Adrenal gland (tissue), 5 donors: ENCODE measurements at regions not wholly inside any gene's neighbourhood (a gene's known extent, or its start where the extent isn't known, plus 50 kb on each side); places are given as distances from the start of the nearest gene placed in this dataset.

ENCODE experiments used
- POLR2A ChIP-seq, 2 donors: fragments of 450-650 bp; IDR thresholded peaks; one replicate each; pipeline ENCODE4 v1.6.1; 2017; ENCODE audit warnings: antibody characterized with exemption in 2 of 2, mild to moderate bottlenecking in 2 of 2, moderate library complexity in 1 of 2
- TF ChIP-seq, protein P1 (sequence below), 6 experiments: fragments of 450-650 bp in 4 of 6; fragments of 200-600 bp in 2 of 6; sonication (generic) in 1 of 6; IDR thresholded peaks; 1 replicate in 5 of 6; 2 replicates in 1 of 6; pipeline versions ENCODE4 v1.5.1 to v1.8.0; 2016 to 2021; ENCODE audit warnings: antibody characterized with exemption in 6 of 6, mild to moderate bottlenecking in 2 of 6, moderate library complexity in 1 of 6
- donor health status: DM: no; HTN: no; CAD: no.

DNA sequence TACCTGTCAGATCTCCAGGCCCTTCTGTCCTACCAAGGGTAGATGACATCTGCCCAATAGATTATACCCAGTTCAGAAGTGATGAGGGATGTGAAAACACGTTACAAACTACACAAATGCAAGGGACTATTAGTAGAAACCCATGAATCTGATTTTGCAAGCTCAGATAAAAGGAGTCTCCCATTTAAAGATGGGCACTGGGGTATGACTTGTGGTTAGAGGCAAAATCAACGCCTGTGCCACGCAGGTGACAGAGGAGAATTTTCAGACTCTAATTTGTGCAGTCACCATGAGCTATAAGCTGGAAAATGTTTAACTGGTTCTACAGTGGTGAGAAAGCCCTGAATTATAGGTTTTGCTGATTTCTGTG, 184.4 kb upstream of the LPP start:
- no peak for TF ChIP-seq POLR2A (IDR thresholded peaks at IDR 0.05)
- TF ChIP-seq, protein P1, sequence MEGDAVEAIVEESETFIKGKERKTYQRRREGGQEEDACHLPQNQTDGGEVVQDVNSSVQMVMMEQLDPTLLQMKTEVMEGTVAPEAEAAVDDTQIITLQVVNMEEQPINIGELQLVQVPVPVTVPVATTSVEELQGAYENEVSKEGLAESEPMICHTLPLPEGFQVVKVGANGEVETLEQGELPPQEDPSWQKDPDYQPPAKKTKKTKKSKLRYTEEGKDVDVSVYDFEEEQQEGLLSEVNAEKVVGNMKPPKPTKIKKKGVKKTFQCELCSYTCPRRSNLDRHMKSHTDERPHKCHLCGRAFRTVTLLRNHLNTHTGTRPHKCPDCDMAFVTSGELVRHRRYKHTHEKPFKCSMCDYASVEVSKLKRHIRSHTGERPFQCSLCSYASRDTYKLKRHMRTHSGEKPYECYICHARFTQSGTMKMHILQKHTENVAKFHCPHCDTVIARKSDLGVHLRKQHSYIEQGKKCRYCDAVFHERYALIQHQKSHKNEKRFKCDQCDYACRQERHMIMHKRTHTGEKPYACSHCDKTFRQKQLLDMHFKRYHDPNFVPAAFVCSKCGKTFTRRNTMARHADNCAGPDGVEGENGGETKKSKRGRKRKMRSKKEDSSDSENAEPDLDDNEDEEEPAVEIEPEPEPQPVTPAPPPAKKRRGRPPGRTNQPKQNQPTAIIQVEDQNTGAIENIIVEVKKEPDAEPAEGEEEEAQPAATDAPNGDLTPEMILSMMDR (IDR thresholded peaks at IDR 0.05): no peak
